Neural cell (in vitro differentiated cells): ENCODE measurements at regions not wholly inside any gene's neighbourhood (a gene's known extent, or its start where the extent isn't known, plus 50 kb on each side); places are given as distances from the start of the nearest gene placed in this dataset.

Source experiments
- EP300 ChIP-seq: fragments of 450-650 bp; conservative IDR thresholded peaks from 2 replicates; pipeline ENCODE4 v1.6.1; 2014; ENCODE audit warnings: antibody characterized with exemption, mild to moderate bottlenecking, moderate library complexity; ENCODE audit not compliant: poor library complexity, severe bottlenecking
- EZH2 ChIP-seq: fragments of 200-600, 300-800 bp; shearing (Covaris generic), sonication (generic); IDR thresholded peaks from 2 replicates; pipeline ENCODE4 v1.6.1; 2014; ENCODE audit warnings: antibody characterized with exemption, low read length, borderline replicate concordance, mild to moderate bottlenecking; ENCODE audit not compliant: insufficient read depth, poor library complexity, severe bottlenecking
- MXI1 ChIP-seq: fragments of 450-650 bp; conservative IDR thresholded peaks from 2 replicates; pipeline ENCODE4 v1.6.1; 2014; ENCODE audit warnings: antibody characterized with exemption, mild to moderate bottlenecking; ENCODE audit not compliant: poor library complexity, severe bottlenecking
- REST ChIP-seq: IDR thresholded peaks from 2 replicates; pipeline ENCODE4 v1.6.1; 2012; ENCODE audit warnings: borderline replicate concordance
- TAF1 ChIP-seq: IDR thresholded peaks from 2 replicates; pipeline ENCODE4 v1.6.1; 2012; ENCODE audit warnings: low read depth
- TF ChIP-seq, protein P1 (sequence below): fragments of 450-650 bp; IDR thresholded peaks from 2 replicates; pipeline ENCODE4 v1.5.1; 2014; ENCODE audit warnings: antibody characterized with exemption, mild to moderate bottlenecking, moderate library complexity; ENCODE audit not compliant: poor library complexity, severe bottlenecking

DNA sequence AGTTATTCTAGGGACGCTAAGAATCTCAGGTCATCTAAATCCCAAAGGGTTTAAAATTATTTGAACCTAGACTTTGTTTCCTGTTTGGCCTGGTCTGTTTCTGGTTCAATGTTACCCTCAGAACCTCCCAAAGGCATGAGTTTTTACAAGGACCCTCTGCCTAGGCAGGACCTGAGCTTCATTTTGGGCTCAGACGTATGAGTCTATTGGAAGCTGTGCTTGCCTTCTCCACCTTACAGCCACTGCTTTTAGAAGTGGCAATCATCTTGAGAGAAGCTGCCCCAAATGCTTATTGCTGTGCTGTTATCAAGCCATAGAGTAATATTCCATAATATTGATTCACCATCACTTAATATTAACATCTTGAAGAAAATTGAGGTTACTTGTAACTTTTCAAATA, 510.4 kb downstream of the TLE4 start:
- TF ChIP-seq MXI1, result no peak
- TF ChIP-seq EP300, result no peak
- TF ChIP-seq, protein P1, sequence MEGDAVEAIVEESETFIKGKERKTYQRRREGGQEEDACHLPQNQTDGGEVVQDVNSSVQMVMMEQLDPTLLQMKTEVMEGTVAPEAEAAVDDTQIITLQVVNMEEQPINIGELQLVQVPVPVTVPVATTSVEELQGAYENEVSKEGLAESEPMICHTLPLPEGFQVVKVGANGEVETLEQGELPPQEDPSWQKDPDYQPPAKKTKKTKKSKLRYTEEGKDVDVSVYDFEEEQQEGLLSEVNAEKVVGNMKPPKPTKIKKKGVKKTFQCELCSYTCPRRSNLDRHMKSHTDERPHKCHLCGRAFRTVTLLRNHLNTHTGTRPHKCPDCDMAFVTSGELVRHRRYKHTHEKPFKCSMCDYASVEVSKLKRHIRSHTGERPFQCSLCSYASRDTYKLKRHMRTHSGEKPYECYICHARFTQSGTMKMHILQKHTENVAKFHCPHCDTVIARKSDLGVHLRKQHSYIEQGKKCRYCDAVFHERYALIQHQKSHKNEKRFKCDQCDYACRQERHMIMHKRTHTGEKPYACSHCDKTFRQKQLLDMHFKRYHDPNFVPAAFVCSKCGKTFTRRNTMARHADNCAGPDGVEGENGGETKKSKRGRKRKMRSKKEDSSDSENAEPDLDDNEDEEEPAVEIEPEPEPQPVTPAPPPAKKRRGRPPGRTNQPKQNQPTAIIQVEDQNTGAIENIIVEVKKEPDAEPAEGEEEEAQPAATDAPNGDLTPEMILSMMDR, result no peak
- no peak for TF ChIP-seq EZH2
- TF ChIP-seq TAF1, result no peak
- TF ChIP-seq REST, result no peak
